Activated naive CD4-positive, alpha-beta T cell treated with anti-CD3 and anti-CD28 coated beads, Interleukin-2, amount 10 ng/mL, durations not matched to agents 7 days and 5 days (primary cell): ENCODE measurements at regions not wholly inside any gene's neighbourhood (a gene's known extent, or its start where the extent isn't known, plus 50 kb on each side); places are given as distances from the start of the nearest gene placed in this dataset.
"Not testable (repeated sequence)": the region's sequence is repeated elsewhere in the genome, so short reads cannot be mapped to it uniquely, and the experiment has no call there.

Experiments used
- CTCF ChIA-PET: fragments of 350-600 bp; sonication (Branson Sonifier 250); formaldehyde crosslinking; loops from one replicate; lab custom pipeline; 2021; ENCODE audit warnings: antibody characterized with exemption; lab: Charles Lee
- DNase-seq: peaks from one replicate; pipeline ENCODE4 v3.0.0-alpha.2; 2020
- H3K27ac Mint-ChIP-seq: one replicate; pipeline ENCODE4 v1.8.0; 2021; ENCODE audit warnings: mild to moderate bottlenecking, moderate library complexity, mixed read lengths
- H3K27me3 Mint-ChIP-seq: one replicate; pipeline ENCODE4 v1.8.0; 2021; ENCODE audit warnings: mild to moderate bottlenecking, mixed read lengths
- H3K36me3 Mint-ChIP-seq: one replicate; pipeline ENCODE4 v1.8.0; 2021; ENCODE audit warnings: mixed read lengths
- H3K4me1 Mint-ChIP-seq: one replicate; pipeline ENCODE4 v1.8.0; 2021; ENCODE audit warnings: mixed read lengths
- H3K4me3 Mint-ChIP-seq: one replicate; pipeline ENCODE4 v1.8.0; 2021; ENCODE audit warnings: mild to moderate bottlenecking, moderate library complexity, mixed read lengths
- H3K9me3 Mint-ChIP-seq: one replicate; pipeline ENCODE4 v1.8.0; 2021; ENCODE audit warnings: mixed read lengths

DNA sequence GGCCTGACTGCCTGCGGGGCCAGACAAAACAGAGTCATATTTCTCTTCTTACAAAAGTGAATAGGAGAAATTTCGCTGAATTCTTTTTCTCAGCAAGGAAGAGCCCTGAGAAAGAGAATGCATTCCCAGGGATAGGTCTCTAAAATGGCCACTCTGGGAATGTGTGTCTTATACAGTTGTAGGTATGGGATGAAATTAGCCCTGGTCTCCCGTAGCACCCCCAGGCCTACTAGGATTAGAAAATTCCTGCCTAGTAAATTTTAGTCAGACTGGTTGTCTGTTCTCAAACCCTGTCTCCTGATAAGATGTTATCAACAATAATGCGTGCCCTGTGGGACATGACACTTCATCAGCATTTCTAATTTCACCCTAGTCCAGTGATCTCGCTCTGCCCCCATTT, 920.1 kb downstream of the LTN1 start:
- no peak for DNase-seq
- H3K4me3 Mint-ChIP-seq: no peak overlapping the region
- no peaks in the 10 kb centered on the region for H3K4me1 Mint-ChIP-seq
- no peaks in the 10 kb centered on the region for H3K36me3 Mint-ChIP-seq
- CTCF ChIA-PET: no interaction called here
- H3K27ac Mint-ChIP-seq: no peak overlapping the region
- H3K27me3 Mint-ChIP-seq: no peaks in the 10 kb centered on the region
- H3K9me3 Mint-ChIP-seq: peaks cover 3% of the 10 kb centered on the region

DNA sequence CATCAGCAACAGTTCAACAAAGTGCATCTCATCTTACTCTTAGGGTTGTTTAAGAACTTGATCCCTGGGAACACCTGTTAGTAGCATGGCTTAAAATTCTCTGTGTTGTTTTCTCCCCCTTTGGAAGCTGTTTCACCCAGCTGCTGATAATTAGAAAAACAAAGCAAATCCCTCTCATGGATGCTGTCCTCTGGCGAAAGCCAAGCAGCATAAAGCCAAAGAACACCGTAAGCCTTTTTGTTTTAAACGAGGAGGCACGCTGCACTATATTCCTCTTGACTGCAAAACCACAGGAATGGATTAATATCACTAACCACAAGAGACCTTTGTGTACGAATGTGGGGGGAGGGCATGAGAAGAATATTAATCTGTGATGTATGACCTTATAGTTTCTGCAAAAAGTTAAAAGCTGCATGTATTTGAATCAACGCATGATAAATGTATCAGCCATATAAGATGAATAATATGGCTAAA, 923.2 kb downstream of the LTN1 start:
- CTCF ChIA-PET: no interaction called here
- DNase-seq: no peak
- no peaks in the 10 kb centered on the region for H3K27me3 Mint-ChIP-seq

DNA sequence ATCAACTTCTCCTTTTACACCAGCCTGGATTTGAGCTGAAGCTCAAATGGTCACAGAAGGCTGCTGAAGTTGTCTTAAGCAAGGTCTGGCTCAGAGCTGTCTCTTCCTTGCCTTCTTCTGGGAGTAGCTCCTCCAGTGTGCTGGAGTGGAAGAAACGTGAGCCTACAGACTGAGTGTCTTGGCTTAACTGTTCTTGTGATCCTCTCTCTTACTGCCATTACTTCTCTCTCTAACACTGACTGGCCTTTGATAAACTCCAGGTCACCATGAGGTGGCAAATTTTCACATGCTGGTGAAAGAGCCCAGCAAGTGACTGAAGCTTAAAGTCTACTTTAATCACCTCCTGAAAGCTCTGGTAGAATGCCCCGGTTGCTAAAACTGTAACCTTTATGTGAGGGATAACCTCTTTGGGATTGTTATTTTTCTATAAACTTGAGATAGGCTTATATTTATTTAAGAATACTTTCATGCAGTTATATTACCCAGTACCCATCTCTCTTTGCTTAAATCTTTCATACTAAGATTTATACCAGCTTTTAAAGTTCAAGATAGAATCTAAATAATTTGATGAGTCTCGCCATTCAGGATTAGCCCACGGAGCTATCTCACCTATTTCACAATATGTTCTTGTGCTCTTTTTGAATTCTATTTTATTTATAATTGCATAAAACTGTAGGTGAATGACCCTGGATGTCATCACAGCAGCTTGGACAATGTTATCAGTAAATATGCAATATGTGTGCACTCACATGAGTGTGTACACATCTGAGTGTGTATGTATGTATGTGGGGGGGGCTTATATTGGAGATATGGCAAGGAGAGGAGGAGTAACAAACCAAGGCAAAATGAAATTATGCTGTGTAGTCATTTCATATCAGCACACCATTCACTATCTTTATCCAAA, 924.0 kb downstream of the LTN1 start:
- Mint-ChIP-seq H3K27me3 (no peaks in the 10 kb centered on the region), H3K4me3 (no peak overlapping the region), H3K36me3 (no peaks in the 10 kb centered on the region), H3K27ac (no peak overlapping the region), H3K9me3 (peaks cover 3% of the 10 kb centered on the region), H3K4me1 (peaks cover 2% of the 10 kb centered on the region)
- DNase-seq: no peak
- CTCF ChIA-PET: no interaction called here

More for the DNA sequence above, 923.2 kb downstream of the LTN1 start:
- Mint-ChIP-seq H3K4me1 (peaks cover 2% of the 10 kb centered on the region), H3K9me3 (peaks cover 3% of the 10 kb centered on the region), H3K36me3 (no peaks in the 10 kb centered on the region), H3K27ac (no peak overlapping the region), H3K4me3 (no peak overlapping the region)

DNA sequence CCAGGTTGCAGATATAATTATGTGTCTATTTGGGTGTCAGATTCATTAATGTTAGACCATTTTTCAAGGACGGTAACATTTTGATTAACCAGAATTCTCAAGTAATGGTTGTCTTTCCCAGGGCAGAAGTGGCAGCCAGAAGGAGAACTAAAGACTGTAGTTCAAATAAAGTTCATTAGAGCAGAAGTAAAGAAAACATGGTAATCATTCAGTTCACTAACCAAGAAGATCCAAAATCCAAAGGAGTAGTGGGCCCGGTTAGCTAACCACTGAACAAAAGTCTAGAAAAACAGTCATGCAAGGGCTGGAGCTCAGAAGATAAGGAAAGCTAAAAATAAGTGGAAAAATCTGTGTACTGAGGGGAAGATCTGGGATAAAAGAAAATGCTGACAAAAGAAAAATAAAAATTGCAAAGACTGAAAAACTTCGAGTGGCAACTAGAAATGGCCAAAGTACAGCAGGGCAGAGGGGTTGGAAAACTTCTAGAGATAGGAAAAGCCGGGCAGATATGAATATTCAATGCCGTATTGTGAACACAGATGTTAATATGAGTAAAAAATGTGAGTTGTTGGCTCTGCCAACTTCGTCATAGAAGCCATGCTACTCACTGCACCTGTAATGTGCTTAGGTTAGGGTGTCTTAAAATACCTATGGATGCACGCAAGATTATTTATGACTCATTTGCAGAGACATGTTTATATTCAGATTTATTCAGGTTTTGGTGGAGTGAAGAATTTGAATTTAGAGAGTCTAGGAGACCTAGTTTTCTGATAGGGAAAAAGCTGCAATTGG, 925.9 kb downstream of the LTN1 start:
- CTCF ChIA-PET: no interaction called here
- H3K36me3 Mint-ChIP-seq: no peaks in the 10 kb centered on the region
- H3K4me1 Mint-ChIP-seq: peaks cover 2% of the 10 kb centered on the region
- no peak overlapping the region for H3K4me3 Mint-ChIP-seq
- DNase-seq: no peak
- H3K27me3 Mint-ChIP-seq: no peaks in the 10 kb centered on the region
- H3K27ac Mint-ChIP-seq: no peak overlapping the region
- no peaks in the 10 kb centered on the region for H3K9me3 Mint-ChIP-seq

GRCh38 chr21:28066076-28066475, 926.6 kb downstream of the LTN1 start:
- Mint-ChIP-seq H3K36me3 (no peaks in the 10 kb centered on the region), H3K4me3 (no peak overlapping the region), H3K9me3 (no peaks in the 10 kb centered on the region), H3K27me3 (no peaks in the 10 kb centered on the region), H3K27ac (no peak overlapping the region), H3K4me1 (peaks cover 2% of the 10 kb centered on the region)
- no peak for DNase-seq
- CTCF ChIA-PET: no interaction called here

- Mint-ChIP-seq H3K27ac (no peak overlapping the region), H3K9me3 (no peaks in the 10 kb centered on the region), H3K4me3 (no peak overlapping the region), H3K36me3 (no peaks in the 10 kb centered on the region), H3K27me3 (no peaks in the 10 kb centered on the region), H3K4me1 (peaks cover 2% of the 10 kb centered on the region)
- CTCF ChIA-PET: no interaction called here
- DNase-seq: no peak
These were observed 929.1 kb downstream of the LTN1 start for GRCh38 chr21:28063241-28064216.

GRCh38 chr21:28052956-28053355, 939.7 kb downstream of the LTN1 start:
- DNase-seq, H3K27ac Mint-ChIP-seq, H3K36me3 Mint-ChIP-seq, CTCF ChIA-PET, H3K4me3 Mint-ChIP-seq, H3K4me1 Mint-ChIP-seq, H3K9me3 Mint-ChIP-seq, H3K27me3 Mint-ChIP-seq: not testable (repeated sequence)

DNA sequence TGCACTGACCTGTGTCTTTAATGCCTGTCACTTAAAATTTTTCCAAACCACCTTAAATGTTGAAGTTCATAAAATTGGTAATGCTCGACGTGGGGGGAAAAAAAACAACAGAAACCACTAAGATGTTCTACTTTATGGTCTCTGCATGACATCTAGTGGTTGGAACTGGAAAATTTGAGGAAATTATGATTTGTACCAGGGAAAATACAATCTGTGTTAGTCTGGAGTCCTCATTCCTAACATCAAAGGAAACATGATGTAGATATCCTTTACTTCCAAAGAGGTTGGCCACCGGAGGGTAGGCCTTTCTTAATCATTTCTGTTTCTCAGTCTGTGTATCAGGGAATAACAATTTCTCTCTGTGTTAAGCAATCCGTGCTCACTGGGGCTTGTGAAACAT, 941.0 kb downstream of the LTN1 start:
- H3K4me1 Mint-ChIP-seq, DNase-seq, H3K4me3 Mint-ChIP-seq, CTCF ChIA-PET, H3K27me3 Mint-ChIP-seq, H3K27ac Mint-ChIP-seq, H3K36me3 Mint-ChIP-seq, H3K9me3 Mint-ChIP-seq: not testable (repeated sequence)

GRCh38 chr21:28035692-28036091, 957.0 kb downstream of the LTN1 start:
- H3K27me3 Mint-ChIP-seq, H3K9me3 Mint-ChIP-seq, DNase-seq: not testable (repeated sequence)

GRCh38 chr21:28034916-28035315, 957.8 kb downstream of the LTN1 start:
- CTCF ChIA-PET, H3K27ac Mint-ChIP-seq: not testable (repeated sequence)

More at GRCh38 chr21:28035692-28036091, 957.0 kb downstream of the LTN1 start:
- H3K27ac Mint-ChIP-seq, H3K4me3 Mint-ChIP-seq, H3K36me3 Mint-ChIP-seq, H3K4me1 Mint-ChIP-seq, CTCF ChIA-PET: not testable (repeated sequence)

GRCh38 chr21:28034334-28034733, 958.3 kb downstream of the LTN1 start:
- CTCF ChIA-PET, H3K27me3 Mint-ChIP-seq, DNase-seq, H3K27ac Mint-ChIP-seq, H3K36me3 Mint-ChIP-seq, H3K4me1 Mint-ChIP-seq, H3K4me3 Mint-ChIP-seq: not testable (repeated sequence)
- peaks cover 12% of the 10 kb centered on the region for H3K9me3 Mint-ChIP-seq

More at GRCh38 chr21:28034916-28035315, 957.8 kb downstream of the LTN1 start:
- DNase-seq, H3K4me1 Mint-ChIP-seq, H3K9me3 Mint-ChIP-seq, H3K4me3 Mint-ChIP-seq, H3K27me3 Mint-ChIP-seq, H3K36me3 Mint-ChIP-seq: not testable (repeated sequence)

- CTCF ChIA-PET, DNase-seq, H3K27me3 Mint-ChIP-seq, H3K4me1 Mint-ChIP-seq, H3K4me3 Mint-ChIP-seq, H3K27ac Mint-ChIP-seq, H3K36me3 Mint-ChIP-seq: not testable (repeated sequence)
- H3K9me3 Mint-ChIP-seq: peaks cover 14% of the 10 kb centered on the region
These were observed 960.0 kb downstream of the LTN1 start for GRCh38 chr21:28032652-28033051.

GRCh38 chr21:28031066-28031465, 961.6 kb downstream of the LTN1 start:
- H3K4me1 Mint-ChIP-seq, H3K27ac Mint-ChIP-seq, DNase-seq, CTCF ChIA-PET, H3K36me3 Mint-ChIP-seq, H3K4me3 Mint-ChIP-seq, H3K27me3 Mint-ChIP-seq: not testable (repeated sequence)
- peaks cover 14% of the 10 kb centered on the region for H3K9me3 Mint-ChIP-seq

GRCh38 chr21:28025111-28025510, 967.6 kb downstream of the LTN1 start:
- CTCF ChIA-PET: no interaction called here
- Mint-ChIP-seq H3K27ac (no peak overlapping the region), H3K9me3 (peaks cover 10% of the 10 kb centered on the region), H3K36me3 (no peaks in the 10 kb centered on the region), H3K4me1 (no peaks in the 10 kb centered on the region), H3K4me3 (no peak overlapping the region), H3K27me3 (no peaks in the 10 kb centered on the region)
- DNase-seq: no peak
